AG08395 (cell line): ENCODE measurements at regions not wholly inside any gene's neighbourhood (a gene's known extent, or its start where the extent isn't known, plus 50 kb on each side); places are given as distances from the start of the nearest gene placed in this dataset.

Experiments
- DNase-seq: peaks from one replicate; pipeline ENCODE4 v3.0.0; 2012; ENCODE audit warnings: mixed read lengths, low spot score

- no peak for DNase-seq
These were observed 399.7 kb upstream of the RBFOX1 start for GRCh38 chr16:6932871-6933385.

- DNase-seq, result no peak
These were observed 402.8 kb upstream of the RBFOX1 start for GRCh38 chr16:6929868-6930267.

- DNase-seq, result no peak
These were observed 405.9 kb upstream of the RBFOX1 start for GRCh38 chr16:6926762-6927161.

GRCh38 chr16:6926341-6926740 is 406.3 kb upstream of the RBFOX1 start:
- DNase-seq, result no peak

GRCh38 chr16:6918646-6919045 is 414.0 kb upstream of the RBFOX1 start:
- DNase-seq, result no peak

DNA sequence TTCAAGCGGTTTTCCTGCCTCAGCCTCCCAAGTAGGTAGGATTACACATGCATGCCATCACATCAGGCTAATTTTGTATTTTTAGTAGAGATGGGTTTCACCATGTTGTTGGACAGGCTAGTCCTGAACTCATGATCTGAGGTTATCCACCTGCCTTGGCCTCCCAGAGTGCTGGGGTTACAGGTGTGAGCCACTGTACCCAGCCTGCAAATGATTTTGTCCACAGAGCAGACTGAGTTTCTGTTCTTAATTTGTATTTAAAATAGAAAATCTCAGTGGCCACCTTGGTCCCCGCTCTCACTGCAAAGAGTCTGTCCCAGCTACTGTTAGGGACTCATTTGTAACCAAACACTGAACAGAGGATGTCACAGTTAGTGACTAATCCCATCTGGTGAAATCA is 415.7 kb upstream of the RBFOX1 start:
- DNase-seq, result no peak

DNA sequence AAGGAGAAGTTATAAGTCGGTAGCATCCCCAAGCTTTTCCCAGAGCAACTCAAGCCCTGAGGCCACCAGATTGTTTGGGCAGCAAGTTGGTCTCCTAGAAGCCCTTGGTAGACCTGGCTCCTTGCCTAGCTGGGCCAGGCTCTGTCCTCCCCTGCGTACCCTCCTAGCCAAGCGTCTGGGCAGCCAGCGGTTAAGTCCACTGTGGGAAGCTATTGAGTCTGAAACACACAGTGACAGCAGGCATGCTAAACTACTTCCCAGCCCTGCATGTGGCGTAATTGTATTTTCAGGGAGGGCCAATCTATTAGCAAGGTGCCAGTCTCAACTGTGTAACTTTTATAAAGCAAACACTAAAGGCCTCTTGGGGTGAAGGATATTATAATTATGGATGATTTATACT is 419.1 kb upstream of the RBFOX1 start:
- DNase-seq, result no peak

DNA sequence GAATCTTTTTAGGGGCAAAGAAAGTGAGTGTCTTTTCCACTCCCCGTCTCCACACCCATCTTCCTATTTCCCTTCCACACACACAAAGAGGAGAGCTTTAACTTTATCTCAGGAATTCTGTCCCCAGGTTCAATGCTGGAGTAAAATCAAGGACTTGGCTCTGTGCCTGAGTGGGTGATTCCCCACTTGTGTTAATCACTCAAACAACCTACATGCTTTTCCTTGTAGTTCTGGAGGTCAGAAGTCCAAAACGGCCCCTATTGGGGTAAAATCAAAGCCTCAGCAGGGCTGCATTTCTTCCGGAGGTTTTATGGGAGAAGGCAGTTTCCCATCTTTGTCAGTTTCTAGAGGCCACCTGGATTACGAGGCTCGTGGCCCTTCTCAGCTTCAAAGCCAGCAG is 422.3 kb upstream of the RBFOX1 start:
- no peak for DNase-seq

DNA sequence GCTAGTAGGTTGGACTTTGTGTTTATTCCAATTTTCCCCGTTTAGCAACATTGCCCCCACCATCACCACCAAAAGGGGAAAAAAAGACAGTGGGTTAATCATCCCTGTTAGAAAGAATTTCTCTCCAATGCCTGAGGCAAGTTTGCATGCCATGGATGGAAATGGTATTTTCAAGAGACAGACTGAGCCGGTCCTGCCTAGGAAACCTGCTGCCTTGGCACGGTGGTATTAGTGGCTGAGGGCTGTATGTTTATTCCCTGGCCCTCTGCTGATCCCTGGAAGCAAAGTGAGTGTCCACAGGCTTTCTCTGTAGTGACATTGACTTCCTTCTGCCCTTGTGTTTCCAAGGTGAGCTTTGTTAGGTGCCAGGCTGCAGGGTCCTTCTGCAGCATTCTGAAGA is 427.0 kb upstream of the RBFOX1 start:
- DNase-seq, result no peak

GRCh38 chr16:6903671-6904070 is 429.0 kb upstream of the RBFOX1 start:
- no peak for DNase-seq

DNA sequence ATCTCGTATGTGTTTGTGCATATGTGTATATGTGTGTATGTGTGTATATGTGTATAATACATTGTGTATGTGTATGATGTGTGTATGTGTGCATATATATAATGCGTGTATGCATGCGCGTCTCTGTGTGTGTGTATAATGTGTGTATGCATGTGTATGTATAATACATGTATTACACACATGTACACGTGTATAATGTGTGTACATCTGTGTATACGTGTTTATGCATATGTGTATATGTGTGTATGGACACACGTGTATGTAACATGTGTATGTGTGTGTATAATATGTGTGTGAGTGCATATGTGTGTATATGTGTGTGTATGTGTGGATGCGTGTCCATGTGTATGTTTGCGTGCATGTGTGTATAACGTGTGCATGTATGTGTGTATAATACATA is 433.7 kb upstream of the RBFOX1 start:
- DNase-seq, result no peak

GRCh38 chr16:6897876-6898485 is 434.7 kb upstream of the RBFOX1 start:
- no peak for DNase-seq

DNA sequence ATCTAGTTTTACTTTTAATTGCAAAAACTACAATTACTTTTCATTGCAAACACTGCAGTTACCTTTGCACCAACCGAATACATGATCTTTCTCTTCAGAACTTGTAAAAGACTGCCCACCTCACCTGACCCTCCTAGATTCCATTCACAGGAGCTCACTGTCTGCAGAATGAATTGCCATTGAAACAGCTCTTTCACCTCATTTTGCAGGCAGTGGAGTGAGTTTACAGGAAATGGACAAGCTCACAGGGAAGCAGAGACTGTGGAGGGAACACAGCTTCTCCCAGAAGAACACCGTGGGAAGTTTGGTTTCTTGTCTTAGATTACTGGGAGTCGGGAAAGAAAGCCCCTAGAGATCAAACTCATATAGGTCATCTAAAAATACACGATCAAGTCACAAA is 439.7 kb upstream of the RBFOX1 start:
- DNase-seq, result no peak

GRCh38 chr16:6891496-6891895 is 441.1 kb upstream of the RBFOX1 start:
- no peak for DNase-seq

DNA sequence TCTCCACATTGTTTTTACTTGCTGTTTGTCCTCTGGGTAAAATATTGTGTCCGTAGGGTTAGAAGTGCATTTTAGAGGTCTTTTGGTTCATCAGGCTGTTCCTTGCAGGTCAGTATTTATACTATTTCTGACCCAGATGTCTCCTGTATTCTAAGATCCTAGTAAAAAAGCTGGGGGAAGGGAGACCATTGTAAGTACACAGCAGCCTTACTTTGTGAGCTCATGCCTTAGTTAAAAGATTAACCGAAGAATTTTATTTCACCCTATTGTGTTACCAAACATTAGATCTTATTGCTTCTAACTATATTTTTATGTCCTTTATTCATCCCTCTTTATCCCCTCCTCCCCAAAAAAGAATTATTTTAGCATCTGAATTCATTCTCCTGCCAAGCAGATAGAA is 444.1 kb upstream of the RBFOX1 start:
- DNase-seq, result no peak

GRCh38 chr16:6884002-6884401 is 448.6 kb upstream of the RBFOX1 start:
- no peak for DNase-seq

DNA sequence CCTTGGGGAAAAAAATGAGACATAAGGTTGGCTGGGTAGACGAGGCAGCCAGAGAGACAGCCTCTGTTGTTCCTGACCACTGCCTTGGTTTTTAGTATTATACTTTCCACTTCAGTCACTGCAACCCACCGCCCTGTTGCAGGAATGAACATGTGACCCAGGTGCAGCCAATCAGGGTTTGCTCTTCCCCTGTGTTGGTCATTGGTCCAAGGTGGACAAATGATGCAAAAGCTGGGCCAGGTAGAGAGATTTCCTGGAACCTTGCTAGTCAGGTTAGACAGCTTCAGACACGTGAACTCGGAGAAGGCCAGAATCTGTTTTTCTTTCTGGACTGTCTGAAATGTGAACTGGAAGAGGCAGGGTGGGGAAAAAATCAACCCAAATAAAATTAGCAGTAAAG is 452.4 kb upstream of the RBFOX1 start:
- DNase-seq, result no peak

GRCh38 chr16:6864671-6865070 is 468.0 kb upstream of the RBFOX1 start:
- no peak for DNase-seq

DNA sequence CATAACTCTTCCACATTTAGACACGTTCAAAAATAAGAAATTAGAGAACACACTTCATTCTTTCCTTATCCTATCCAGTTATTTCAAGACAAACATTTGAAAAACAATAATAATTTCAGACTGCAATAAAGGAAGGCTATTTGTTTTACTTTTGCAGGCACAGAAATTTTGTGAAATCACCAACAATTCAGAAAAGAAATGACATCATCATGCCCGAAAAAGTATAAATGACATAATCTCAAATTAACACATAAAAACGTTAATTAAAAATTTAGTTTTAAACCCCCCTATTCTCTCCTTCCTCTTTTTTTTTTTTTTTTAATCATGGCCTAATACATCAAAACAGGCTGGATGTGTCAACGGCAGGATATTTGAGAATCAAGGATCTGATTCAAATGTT is 468.4 kb upstream of the RBFOX1 start:
- DNase-seq, result no peak

- DNase-seq, result no peak
These were observed 469.5 kb upstream of the RBFOX1 start for GRCh38 chr16:6863135-6863534.

- no peak for DNase-seq
These were observed 470.7 kb upstream of the RBFOX1 start for GRCh38 chr16:6861815-6862477.

DNA sequence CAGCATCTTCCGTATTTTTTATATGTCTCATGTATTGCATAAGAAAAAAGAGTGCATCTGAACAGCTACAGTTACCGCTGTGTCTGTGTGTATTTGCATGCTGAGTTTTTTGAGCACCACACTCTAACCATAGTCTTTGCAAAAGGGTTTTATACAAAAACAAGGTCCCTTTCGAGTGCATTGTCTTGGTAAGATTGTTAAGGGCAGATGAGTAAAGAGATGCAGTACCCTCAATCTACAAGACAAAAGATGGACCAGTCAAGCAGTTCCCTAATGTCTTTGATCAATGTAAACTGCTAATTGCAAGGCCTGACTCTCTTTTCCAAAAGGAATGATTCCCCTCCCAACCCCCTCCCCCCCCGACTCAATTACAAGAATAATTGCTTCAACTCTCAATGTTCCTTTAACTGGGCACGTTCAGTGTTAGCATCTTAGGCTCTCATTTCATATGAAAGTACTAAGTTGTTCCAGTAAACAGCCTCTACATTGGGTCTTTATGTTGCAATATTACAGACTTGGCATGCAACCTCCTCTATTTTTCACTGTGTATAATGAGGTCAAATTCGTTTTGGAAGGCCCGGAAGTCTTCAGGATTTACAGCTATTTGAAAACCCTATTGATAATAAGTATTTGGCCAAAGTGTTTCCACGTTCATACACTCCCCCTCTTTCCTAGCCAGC is 471.4 kb upstream of the RBFOX1 start:
- no peak for DNase-seq

- DNase-seq, result no peak
These were observed 475.1 kb upstream of the RBFOX1 start for GRCh38 chr16:6857575-6857974.
